Thyroid gland (tissue), 4 donors: ENCODE measurements at regions not wholly inside any gene's neighbourhood (a gene's known extent, or its start where the extent isn't known, plus 50 kb on each side); places are given as distances from the start of the nearest gene placed in this dataset.

Source experiments
- DNase-seq, 2 donors: peaks; one replicate each; pipeline ENCODE4 v3.0.0-alpha.2; 2019
- H3K27ac ChIP-seq, 3 donors: fragments of 200-600 bp; sonication (generic); 1 replicate in 2 of 3; 2 replicates in 1 of 3; pipeline ENCODE4 v1.5.1; 2016 to 2019; ENCODE audit warnings: mild to moderate bottlenecking in 1 of 3, moderate library complexity in 1 of 3
- H3K27me3 ChIP-seq: fragments of 200-600 bp; sonication (generic); one replicate; pipeline ENCODE4 v1.5.1; 2019
- H3K36me3 ChIP-seq, 2 donors: fragments of 200-600 bp; sonication (generic); one replicate each; pipeline ENCODE4 v1.5.1; 2016 to 2019
- H3K4me1 ChIP-seq, 2 donors: fragments of 200-600 bp; sonication (generic); one replicate each; pipeline ENCODE4 v1.5.1; 2017 to 2019
- H3K4me3 ChIP-seq, 3 donors: fragments of 200-600 bp; sonication (generic); replicated peaks in 1 of 3; 1 replicate in 2 of 3; 2 replicates in 1 of 3; pipeline ENCODE4 v1.5.1; 2016; ENCODE audit warnings: mild to moderate bottlenecking in 1 of 3
- H3K9me3 ChIP-seq: fragments of 200-600 bp; sonication (generic); one replicate; pipeline ENCODE4 v1.5.1; 2017
- CTCF ChIP-seq, 6 experiments: fragments of 200-600 bp in 3 of 6; fragments of 450-650 bp in 3 of 6; sonication (generic) in 3 of 6; IDR thresholded peaks; one replicate each; pipeline ENCODE4 v1.5.1; 2016 to 2019; ENCODE audit warnings: antibody characterized with exemption in 6 of 6, mild to moderate bottlenecking in 2 of 6, inconsistent platforms in 1 of 6, moderate library complexity in 1 of 6
- POLR2A ChIP-seq, 2 donors: fragments of 450-650 bp; IDR thresholded peaks; one replicate each; pipeline ENCODE4 v1.6.1; 2017; ENCODE audit warnings: antibody characterized with exemption in 2 of 2, mild to moderate bottlenecking in 2 of 2, moderate library complexity in 1 of 2
- WGBS, 2 donors: methylation state at CpG; one replicate each; pipeline ENCODE4 v1.1.5; 2017; 5-methylcytosine and 5-hydroxymethylcytosine counted together
- intact Hi-C: fragments of 100-400 bp; cut with DNase I; formaldehyde crosslinking; loops from one replicate; pipeline ENCODE4 v1.15.1; 2023

DNA sequence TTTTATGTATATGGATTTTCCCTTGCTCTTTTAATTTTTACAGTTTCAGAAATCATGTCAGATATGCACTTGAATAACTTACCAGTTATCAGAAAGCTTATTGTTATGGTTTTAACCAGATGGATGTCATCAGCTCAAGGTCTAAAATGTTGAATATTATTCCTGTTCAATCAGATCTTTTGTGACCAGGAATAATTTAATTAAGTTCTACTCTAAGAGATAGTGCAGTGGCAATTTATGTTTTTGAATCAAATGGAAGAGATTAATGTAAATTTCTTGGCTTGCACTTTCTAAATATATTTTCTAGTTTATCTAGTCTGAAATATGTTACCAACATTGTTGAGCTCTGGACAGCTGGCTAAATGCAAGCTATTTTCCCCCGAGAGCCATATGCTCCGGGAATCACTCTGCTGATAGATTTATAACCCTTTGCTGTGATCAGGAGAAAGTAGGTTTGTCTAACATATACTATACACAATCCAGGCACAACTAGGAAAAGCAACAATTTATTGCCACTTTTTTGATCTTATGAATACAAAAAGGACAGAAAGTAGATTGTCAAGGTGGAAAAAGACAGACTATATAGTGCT is 76.8 kb upstream of the CD96 start:
- Histone ChIP-seq H3K9me3 (no peaks in the 10 kb centered on the region), H3K4me1 (no peaks in the 10 kb centered on the region), H3K27ac (no peak overlapping the region), H3K27me3 (no peaks in the 10 kb centered on the region), H3K4me3 (no peak overlapping the region), H3K36me3 (no peaks in the 10 kb centered on the region)
- TF ChIP-seq CTCF (IDR thresholded peaks at IDR 0.05) (no peak), POLR2A (IDR thresholded peaks at IDR 0.05) (no peak)
- no peak for DNase-seq
- intact Hi-C loops: no loop called here
- 58 to 74% methylated on average over 2 of the region's 2 CpGs for WGBS, 2 donors

GRCh38 chr3:111470032-111470431 is 72.0 kb upstream of the CD96 start:
- WGBS, 2 donors: 88 to 89% methylated on average over 2 of the region's 2 CpGs
- H3K9me3 ChIP-seq: no peaks in the 10 kb centered on the region
- no peaks in the 10 kb centered on the region for H3K4me1 ChIP-seq
- H3K36me3 ChIP-seq: no peaks in the 10 kb centered on the region
- H3K27me3 ChIP-seq: no peaks in the 10 kb centered on the region
- no peak for TF ChIP-seq CTCF (IDR thresholded peaks at IDR 0.05)
- no peak for TF ChIP-seq POLR2A (IDR thresholded peaks at IDR 0.05)
- no peak overlapping the region for H3K4me3 ChIP-seq
- no peak overlapping the region for H3K27ac ChIP-seq
- intact Hi-C loops: no loop called here
- no peak for DNase-seq

DNA sequence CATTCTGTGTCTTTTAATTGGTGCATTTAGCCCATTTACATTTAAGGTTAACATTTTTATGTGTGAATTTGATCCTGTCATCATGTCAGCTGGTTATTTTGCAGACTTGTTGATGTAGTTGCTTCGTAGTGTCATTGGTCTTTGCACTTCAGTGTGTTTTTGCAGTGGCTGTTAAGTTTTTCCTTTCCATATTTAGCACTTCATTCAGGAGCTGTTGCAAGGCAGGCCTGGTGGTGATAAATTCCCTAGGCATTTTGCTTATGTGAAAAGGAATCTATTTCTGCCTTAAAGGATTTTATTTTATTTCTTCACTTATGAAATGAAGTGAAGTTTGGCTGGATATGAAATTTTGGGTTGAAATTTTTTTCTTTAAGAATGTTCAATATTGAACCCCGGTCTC is 70.2 kb upstream of the CD96 start:
- WGBS, 2 donors: 88 to 90% methylated on average over 2 of the region's 2 CpGs
- H3K4me3 ChIP-seq: no peak overlapping the region
- intact Hi-C loops: no loop called here
- no peaks in the 10 kb centered on the region for H3K4me1 ChIP-seq
- H3K27ac ChIP-seq: no peak overlapping the region
- DNase-seq: no peak
- H3K27me3 ChIP-seq: no peaks in the 10 kb centered on the region
- TF ChIP-seq CTCF (IDR thresholded peaks at IDR 0.05) (no peak), POLR2A (IDR thresholded peaks at IDR 0.05) (no peak)
- no peaks in the 10 kb centered on the region for H3K9me3 ChIP-seq
- H3K36me3 ChIP-seq: no peaks in the 10 kb centered on the region

- intact Hi-C loops: no loop called here
- no peak for DNase-seq
- 45 to 55% methylated on average over 4 of the region's 4 CpGs for WGBS, 2 donors
Measured at GRCh38 chr3:111472556-111472955, 69.4 kb upstream of the CD96 start.

More at GRCh38 chr3:111472556-111472955, 69.4 kb upstream of the CD96 start:
- Histone ChIP-seq H3K27ac (no peak overlapping the region), H3K4me1 (peaks cover 0 to 4% of the 10 kb centered on the region in 2 donors), H3K4me3 (no peak overlapping the region), H3K9me3 (no peaks in the 10 kb centered on the region), H3K27me3 (no peaks in the 10 kb centered on the region), H3K36me3 (no peaks in the 10 kb centered on the region)
- TF ChIP-seq CTCF (IDR thresholded peaks at IDR 0.05): no peak
- no peak for TF ChIP-seq POLR2A (IDR thresholded peaks at IDR 0.05)
